GM10248 (cell line): ENCODE measurements at regions not wholly inside any gene's neighbourhood (a gene's known extent, or its start where the extent isn't known, plus 50 kb on each side); places are given as distances from the start of the nearest gene placed in this dataset.

Experiments
- CTCF ChIA-PET: fragments of 300-600 bp; sonication (Branson Sonifier 250); formaldehyde crosslinking; extraction: SDS; loops from one replicate; lab custom pipeline; 2021; ENCODE audit warnings: antibody characterized with exemption; lab: Yijun Ruan, JAX
- POLR2A ChIA-PET: fragments of 350-650 bp; sonication (Branson Sonifier 250); formaldehyde crosslinking; extraction: SDS; loops from one replicate; lab custom pipeline; 2020; ENCODE audit warnings: antibody characterized with exemption; lab: Yijun Ruan, JAX
- DNase-seq: peaks from one replicate; pipeline ENCODE4 v3.0.0; 2012; ENCODE audit errors: extremely low spot score
- CTCF ChIP-seq: IDR thresholded peaks from 2 replicates; pipeline ENCODE4 v1.5.1; 2012; ENCODE audit warnings: mild to moderate bottlenecking, low read depth; ENCODE audit errors: extremely low read depth, missing control alignments, control extremely low read depth

GRCh38 chr11:97445561-97445960, 1055.7 kb downstream of the JRKL start:
- no peak for DNase-seq
- no peak for TF ChIP-seq CTCF
- ChIA-PET POLR2A (no interaction called here), CTCF (no interaction called here)

- CTCF ChIA-PET, result no interaction called here
- POLR2A ChIA-PET, result no interaction called here
- no peak for DNase-seq
Observed at GRCh38 chr11:97451441-97451840, 1061.6 kb downstream of the JRKL start.

GRCh38 chr11:97454988-97455387, 1065.2 kb downstream of the JRKL start:
- CTCF ChIA-PET, result no interaction called here
- POLR2A ChIA-PET, result no interaction called here

More at GRCh38 chr11:97451441-97451840, 1061.6 kb downstream of the JRKL start:
- TF ChIP-seq CTCF, result no peak

GRCh38 chr11:97460091-97460490, 1070.3 kb downstream of the JRKL start:
- CTCF ChIA-PET, result no interaction called here
- POLR2A ChIA-PET, result no interaction called here
- TF ChIP-seq CTCF, result no peak
- DNase-seq, result no peak

More at GRCh38 chr11:97454988-97455387, 1065.2 kb downstream of the JRKL start:
- TF ChIP-seq CTCF, result no peak
- DNase-seq, result no peak

- CTCF ChIA-PET, result no interaction called here
Observed at GRCh38 chr11:97461044-97461880, 1071.4 kb downstream of the JRKL start.

GRCh38 chr11:97461934-97462333, 1072.1 kb downstream of the JRKL start:
- DNase-seq, result no peak
- ChIA-PET POLR2A (no interaction called here), CTCF (no interaction called here)
- no peak for TF ChIP-seq CTCF

More at GRCh38 chr11:97461044-97461880, 1071.4 kb downstream of the JRKL start:
- no peak for DNase-seq
- POLR2A ChIA-PET, result no interaction called here
- TF ChIP-seq CTCF, result no peak

GRCh38 chr11:97463891-97464290, 1074.1 kb downstream of the JRKL start:
- CTCF ChIA-PET, result no interaction called here

More at GRCh38 chr11:97463891-97464290, 1074.1 kb downstream of the JRKL start:
- no peak for DNase-seq
- POLR2A ChIA-PET, result no interaction called here
- no peak for TF ChIP-seq CTCF
